NCI-H1092 treated with DMSO at 0.1 percent for 48 hours (cell line): ENCODE measurements at regions not wholly inside any gene's neighbourhood (a gene's known extent, or its start where the extent isn't known, plus 50 kb on each side); places are given as distances from the start of the nearest gene placed in this dataset.
"Not testable (repeated sequence)": the region's sequence is repeated elsewhere in the genome, so short reads cannot be mapped to it uniquely, and the experiment has no call there.

Source experiments
- DNase-seq: peaks from one replicate; lab custom pipeline; 2025; lab: John Stamatoyannopoulos, UW

DNA sequence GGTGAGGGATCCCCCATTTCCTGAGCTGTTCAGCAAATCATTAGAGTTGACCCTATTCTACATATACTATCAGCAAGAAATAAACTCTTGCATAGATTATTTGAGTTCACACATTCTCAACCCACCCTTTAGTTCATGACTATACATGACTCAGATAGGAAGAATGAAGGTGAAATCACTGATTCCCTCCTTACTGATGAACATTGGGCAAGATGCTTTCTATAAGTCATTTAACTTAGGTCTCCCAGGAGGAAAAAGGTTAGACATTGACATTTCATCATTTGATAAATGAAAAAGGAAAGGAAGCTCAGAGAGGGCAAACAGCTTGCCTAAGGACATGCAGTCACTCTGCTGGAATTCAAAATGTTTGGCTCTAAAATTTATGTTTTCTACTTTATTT lies 408.0 kb downstream of the TMEM182 start:
- DNase-seq = no peak

DNA sequence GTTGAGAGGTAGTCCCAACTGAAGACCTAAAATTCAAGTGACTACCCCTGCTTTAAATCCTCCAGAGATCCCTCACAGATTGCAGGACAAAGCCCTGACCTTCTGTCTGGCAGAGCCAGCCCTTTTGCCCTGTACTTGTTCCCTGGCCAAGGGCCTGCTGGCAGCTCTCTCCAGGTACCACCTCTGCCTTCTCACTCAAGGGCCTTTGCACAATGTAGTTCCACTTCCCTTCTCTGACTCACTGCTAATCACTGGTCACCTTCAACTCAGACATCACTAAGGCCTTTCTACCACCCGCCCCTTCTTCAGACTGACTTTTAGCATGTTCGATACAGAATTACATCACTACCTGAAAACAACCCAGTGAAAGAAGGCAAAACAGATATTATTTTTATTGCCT lies 411.0 kb downstream of the TMEM182 start:
- no peak for DNase-seq

DNA sequence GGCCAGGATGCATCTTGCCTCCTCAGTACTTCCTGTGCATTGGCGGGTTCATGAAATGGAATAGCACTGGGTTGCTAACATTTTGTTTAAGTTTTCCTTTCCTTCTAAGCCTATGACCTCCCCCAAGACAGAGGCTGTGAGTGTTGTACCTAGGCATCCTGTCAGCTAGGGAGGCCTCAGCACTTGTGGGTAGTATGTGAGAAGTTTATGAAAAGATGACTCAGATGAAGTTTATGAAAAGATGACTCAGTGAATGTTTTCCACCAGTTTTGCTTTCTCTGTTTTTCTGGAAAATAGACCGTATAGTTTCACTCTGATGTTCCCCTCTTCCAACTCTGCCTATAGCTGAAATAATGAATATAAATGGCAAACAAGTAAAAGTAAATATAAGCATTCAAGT lies 412.9 kb downstream of the TMEM182 start:
- DNase-seq = no peak

DNA sequence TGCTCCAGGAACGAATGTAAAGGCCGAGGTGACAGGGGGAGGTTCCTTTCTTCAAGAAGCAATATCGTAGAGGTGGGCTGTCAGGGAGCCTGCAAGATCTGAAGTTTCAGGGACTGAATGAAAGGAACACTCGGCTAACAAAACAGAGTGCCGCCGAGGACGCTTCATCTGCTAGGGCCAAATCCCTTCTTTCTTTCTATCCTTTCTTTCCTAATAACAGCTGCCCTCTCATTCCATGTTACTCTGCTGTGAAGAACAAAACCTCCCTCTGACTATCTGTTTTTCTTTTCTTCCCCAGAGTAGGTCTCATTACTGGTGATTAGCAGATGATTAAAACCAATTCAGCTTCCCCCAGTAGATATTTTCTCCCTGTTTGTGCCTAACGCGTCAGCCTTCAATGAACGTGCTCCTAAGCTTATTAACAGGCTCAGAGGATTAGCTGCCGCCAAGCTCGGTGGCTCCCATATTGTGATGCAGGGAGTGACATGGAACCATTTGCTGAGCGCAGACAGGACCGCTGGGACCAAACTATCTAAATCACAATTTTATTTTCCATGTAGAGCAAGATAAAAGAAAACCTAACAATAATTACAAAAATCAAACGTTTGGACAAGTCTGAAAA lies 414.6 kb downstream of the TMEM182 start:
- no peak for DNase-seq

DNA sequence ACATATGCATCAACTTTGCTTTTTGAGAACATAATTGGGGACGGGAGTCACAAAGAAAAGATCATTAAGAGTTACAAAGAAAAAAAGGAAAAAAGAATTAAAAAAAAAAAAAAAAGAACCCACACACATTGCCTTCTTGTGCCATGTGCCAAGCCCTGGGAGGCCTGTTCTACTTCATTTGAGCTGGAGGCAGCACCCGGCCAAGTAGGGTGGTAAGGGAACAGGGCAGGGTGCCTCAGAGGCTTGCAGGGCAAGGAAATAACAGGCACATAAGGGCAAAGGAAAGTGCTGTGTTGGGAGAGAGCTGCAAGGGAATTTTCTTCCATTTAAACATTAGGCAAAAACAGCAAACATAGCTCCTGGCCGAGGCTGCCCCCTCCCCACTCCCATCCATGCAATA lies 418.0 kb downstream of the TMEM182 start:
- no peak for DNase-seq

DNA sequence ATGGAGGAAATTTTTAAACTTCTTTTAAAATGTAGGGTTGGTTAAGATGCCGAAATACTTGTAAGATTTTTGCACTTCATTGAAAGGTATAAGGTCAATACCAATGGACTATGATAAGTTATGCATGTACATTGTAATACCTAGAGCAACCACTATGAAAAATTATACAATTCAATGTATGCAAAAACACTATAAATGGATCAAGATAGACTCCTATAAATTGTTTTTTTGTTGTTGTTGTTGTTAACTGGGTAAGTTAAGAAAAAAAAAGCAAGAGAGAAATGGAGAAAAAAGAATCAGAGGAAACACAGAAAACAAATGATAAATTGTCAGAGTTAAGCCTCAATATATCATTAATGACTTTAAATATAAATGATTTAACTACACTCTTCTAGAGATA lies 421.2 kb downstream of the TMEM182 start:
- DNase-seq = no peak

DNA sequence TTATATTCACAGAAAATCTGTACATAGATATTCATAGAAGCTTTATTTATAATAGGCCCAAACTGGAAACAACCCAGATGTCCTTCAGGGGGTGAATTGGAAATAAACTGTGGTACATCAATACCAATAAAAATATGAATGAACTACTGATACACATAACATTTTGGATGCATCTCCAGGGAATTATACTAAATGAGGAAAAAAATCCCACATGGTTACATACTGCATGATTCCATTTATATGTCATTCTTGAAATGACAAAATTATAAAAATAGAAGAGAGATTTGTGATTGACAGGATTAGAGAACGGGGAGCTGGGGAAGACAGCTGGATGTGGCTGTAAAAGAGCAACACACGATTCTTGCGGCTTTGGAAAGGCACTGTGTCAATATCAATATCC lies 435.0 kb downstream of the TMEM182 start:
- no peak for DNase-seq

DNA sequence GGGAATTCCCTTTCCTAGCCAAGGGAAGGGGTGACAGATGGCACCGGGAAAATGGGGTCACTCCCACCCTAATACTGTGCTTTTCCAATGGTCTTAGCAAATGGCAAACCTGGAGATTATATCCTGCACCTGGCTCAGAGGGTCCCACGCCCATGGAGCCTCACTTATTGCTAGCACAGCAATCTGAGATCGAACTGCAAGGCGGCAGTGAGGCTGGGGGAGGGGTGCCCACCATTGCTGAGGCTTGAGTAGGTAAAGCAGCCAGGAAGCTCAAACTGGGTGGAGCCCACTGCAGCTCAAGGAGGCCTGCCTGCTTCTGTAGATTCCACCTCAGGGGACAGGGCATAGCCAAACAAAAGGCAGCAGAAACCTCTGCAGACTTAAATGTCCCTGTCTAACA lies 438.9 kb downstream of the TMEM182 start:
- not testable (repeated sequence) for DNase-seq

DNA sequence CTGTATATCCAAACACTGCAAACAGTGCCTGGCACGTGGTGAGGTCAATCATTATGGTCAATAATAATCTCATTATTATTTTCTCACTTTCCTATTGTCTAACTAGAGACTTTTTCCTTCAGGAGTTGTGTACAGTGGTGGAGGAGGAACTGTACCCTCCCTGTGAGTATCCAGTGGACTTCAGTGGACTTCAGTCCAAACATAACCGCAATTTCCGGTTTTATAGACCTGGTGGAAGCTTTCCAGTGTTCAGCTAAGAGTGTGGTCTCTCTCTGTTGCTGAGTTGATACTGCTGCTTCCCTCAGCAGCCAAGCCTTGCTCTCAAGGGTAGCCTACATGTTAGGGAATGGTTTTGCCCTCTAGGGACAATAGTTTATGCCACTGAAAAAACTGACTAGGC lies 447.1 kb downstream of the TMEM182 start:
- no peak for DNase-seq

DNA sequence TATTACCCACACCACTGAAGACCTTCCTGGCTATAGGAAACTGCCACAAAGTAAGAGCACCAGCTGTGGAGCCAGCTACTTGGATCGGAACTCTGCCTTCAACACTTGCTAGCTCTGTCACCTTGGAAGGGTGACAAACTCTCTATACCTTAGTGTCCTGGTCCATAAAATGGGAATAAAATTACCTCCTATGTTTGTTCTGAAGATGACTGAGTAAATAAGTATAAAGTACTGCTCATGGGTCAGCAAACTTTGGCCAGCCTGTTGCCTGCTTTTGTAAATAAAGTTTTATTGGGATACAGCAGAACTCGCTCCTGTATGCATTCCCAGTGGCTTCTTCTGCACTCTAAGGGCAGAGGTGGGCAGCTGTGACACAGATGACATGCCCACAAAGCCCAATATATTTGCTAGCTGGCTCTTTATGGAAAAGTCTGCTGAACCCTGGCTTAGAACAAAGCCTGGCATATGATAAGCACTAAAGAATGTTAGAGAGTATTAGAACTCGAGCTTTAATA lies 451.3 kb downstream of the TMEM182 start:
- no peak for DNase-seq

DNA sequence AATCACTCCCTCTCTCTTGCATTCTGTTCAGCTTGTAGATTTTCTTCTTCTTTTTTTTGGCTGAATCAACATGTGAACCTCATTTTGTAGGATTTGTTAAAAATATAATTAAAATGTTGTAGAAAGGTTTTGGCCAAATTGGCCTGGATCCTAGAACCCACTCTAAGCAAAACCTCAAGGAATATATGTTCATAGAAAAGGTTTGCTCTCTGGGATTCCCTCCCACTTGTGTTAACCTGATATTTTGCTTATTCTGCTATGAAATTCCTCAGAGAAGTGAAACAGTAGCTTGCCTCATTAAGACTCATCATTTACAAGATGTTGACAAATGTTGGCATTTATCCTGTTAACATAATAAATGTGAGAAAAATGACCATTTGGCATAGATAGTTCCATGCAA lies 456.7 kb downstream of the TMEM182 start:
- no peak for DNase-seq

DNA sequence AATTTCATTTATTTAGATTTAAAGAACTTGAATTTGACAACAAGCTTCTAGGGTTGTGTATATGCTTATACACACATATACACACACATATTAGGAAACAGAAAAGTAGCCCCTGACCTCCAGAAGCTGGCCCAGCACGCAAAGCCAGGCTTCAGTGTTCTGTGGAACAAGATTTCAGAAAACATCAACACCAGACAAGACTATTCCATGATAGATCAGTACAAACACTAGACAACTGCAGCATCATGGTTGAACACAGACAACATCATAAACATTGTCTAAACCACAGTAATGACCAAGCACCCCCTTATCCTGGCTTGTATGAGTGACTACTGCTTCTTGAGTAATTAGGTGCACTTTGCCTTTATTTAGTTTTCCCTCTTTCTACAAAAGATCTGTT lies 457.6 kb downstream of the TMEM182 start:
- no peak for DNase-seq

DNA sequence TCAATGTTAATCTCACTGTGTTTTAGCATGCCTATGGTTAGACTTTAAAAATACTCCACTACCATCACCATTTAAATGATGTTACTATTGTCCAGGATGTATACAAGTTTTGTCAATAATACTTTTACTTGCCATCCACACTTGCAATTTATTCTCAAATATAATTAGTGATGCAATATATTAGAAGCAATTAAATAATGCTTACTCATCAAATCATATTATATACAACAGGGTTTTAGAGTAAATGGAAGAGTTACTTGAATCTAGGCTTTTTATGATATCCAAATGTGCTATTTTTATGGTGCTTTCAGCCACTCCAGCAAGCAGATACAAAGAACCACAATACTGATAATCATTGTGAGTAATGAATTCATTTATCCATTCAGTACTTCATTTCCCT lies 461.1 kb downstream of the TMEM182 start:
- DNase-seq = no peak

DNA sequence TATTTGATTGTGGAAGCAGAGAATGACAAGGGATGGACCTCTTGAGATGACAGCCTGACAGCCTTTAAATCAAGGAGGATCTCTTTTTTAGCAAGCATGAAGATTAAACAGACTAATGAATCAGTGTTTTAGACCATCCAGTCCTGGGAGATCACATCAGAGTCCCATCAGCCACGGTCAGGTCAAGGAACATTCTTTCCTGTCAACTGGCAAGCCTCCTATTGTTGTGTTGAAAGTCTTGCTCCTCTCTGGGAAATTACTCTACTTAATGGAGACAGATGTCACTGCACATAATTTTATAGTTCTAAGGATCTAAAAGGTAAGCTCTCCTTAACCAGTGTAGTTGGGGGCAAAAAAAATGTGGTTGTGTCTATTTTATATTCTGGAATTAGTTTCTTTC lies 469.0 kb downstream of the TMEM182 start:
- DNase-seq = no peak

DNA sequence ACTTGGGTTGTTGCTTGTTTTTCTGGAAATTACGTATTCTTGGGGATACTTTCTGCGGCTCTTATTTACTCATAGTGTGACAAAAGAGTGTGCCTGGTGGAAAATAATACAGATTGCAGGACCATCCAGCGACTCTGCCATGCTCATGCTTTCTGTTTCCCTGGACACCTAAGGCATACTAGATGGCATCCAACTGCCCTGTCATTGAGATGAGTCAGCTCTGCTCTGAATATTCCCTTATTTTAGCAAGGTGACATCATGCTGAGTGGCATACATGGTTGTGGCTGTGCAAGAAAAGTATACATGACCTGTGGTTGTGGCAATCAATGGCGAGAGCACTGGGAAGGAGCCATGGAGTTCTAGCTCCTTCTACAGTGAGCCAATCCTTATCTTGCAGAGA lies 471.0 kb downstream of the TMEM182 start:
- no peak for DNase-seq

DNA sequence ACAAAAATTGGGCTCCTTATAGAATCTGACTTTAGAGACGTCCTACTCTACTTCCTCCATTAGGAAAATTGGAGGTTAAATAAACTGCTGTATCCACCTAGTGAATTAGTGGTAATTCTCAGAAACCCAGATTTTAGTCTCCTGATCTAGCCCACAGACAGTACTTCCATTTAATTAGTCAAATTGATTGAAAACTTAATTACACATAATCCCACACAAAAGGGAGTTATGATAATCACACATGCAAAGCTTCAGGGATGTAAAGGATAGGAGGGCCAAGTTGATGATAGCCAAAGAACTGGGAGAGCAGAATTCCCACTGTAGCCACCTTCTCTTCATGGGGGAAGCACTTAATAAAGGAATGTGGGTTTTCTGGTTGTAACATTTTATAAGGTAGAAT lies 471.9 kb downstream of the TMEM182 start:
- DNase-seq = no peak

DNA sequence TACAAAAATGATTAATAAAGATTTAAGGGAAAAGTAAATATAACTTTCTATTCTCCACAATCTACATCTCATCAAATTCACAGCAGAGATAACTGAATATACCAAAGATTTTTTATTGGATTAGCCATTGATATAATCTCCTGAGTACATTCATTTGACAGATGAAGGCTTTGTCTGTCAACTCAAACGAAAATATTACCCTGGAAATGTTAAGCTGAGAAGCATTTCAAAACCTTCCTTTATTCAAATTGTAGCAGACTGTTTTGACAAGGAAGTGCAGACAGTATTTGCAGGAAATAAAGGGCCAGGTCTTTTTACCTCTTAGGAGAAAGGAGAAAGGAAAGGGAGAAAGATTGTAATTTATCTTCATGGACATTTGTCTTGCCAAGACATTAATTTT lies 473.5 kb downstream of the TMEM182 start:
- DNase-seq = no peak

DNA sequence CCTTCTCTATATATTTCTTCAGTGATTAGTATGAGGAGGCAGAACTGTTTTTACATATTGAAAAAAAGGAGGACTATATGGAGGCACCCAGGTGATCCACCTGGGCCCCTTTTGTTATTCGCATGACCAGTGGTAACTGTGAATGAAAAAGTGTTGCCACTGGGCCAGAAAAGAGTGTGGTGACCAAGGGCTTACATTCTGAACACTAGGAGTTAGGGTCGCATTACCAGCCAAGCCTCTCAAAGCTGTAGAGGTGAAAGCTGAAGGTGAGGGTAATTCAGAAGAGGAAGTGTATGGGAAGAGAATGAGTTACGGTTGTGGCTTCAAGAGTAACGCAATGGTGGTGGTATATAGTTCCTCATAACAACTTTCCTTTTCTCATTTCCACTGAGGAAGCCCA lies 487.6 kb downstream of the TMEM182 start:
- no peak for DNase-seq

DNA sequence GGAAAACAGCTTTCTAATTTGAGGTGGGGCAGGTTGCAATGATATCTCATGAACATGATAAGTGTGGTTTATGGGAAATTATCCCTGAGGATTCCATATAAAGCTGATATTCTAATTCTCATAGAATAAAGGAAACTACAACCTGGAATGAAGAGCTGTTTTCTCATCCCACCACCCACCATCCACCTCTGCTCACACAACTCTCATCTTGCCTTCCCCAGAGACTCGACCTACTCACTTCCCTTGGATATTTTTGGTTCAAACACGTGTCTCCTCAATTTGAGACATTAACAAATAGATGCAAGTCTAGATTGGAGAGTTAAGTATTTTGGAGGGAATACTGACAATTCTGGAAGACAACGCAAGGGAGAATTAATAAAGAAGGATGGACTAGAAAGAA lies 490.9 kb downstream of the TMEM182 start:
- no peak for DNase-seq

DNA sequence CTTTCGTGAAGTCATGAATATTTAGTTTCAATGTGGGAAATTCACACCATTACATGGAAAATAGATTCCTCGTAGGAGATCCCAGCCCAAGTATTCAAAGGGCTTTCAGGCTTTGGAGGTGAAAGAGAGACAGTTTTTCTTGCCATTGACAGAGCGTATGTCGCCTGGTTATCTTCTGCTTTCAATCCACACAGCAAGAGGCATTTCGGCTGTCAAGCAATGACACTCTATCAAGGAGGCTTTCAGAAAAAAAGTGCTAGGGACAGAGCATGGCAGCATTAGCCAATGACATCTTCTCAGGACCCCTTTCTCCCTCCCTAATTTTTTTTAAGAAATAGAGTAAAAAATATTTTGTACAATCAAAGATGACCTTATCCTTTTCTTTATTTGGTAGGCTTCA lies 492.8 kb downstream of the TMEM182 start:
- no peak for DNase-seq

DNA sequence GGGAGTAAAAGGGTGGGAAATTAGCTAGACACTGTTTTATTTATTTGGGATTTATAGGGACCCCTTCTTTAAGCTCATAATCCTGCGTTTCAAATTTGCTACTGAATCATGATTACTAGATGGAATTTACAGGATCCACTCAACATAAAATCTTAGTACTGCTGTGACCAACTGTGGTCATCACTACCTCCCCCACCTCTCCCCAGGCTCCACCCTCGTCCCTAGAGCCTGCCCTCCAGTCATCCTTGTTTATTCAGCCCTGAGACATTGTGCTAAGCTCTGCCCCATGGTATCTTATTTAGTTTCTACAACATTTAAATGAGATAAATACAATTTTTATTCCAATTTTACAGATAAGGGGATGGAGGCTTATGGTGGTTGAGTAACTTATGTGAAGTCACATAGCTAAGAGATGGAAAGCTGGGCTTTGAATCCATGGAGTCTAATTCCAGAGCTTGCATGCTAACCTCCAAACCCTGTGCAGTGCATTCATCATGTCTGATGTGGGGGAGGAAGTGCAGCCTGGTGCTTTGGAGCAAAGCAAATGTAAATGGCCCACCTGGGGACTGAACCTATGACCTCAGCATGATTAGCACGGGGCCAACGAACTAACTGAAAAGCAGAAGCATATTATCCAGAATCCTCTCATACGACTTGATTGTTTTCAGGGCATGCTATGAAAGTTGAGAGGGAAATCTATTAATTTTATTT lies 502.4 kb downstream of the TMEM182 start:
- no peak for DNase-seq

DNA sequence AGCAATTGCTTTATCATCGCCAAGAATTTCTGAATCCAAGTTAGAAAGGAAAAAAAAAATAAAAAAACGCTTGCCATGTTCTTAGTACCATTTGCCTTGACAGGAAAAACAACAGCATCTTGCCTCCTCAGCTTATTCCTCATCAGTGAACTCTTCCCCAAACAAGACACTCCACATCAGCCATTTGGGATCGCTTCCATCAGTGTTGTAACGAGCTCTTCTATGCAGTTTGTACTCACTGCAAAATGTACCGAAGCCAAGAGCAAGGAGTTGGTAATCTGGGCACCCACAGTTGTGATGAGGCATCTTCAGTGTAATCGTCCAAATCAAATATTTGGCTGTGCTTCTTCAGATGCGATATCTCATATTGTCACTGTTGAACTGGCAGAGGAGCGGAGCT lies 503.7 kb downstream of the TMEM182 start:
- DNase-seq = no peak

DNA sequence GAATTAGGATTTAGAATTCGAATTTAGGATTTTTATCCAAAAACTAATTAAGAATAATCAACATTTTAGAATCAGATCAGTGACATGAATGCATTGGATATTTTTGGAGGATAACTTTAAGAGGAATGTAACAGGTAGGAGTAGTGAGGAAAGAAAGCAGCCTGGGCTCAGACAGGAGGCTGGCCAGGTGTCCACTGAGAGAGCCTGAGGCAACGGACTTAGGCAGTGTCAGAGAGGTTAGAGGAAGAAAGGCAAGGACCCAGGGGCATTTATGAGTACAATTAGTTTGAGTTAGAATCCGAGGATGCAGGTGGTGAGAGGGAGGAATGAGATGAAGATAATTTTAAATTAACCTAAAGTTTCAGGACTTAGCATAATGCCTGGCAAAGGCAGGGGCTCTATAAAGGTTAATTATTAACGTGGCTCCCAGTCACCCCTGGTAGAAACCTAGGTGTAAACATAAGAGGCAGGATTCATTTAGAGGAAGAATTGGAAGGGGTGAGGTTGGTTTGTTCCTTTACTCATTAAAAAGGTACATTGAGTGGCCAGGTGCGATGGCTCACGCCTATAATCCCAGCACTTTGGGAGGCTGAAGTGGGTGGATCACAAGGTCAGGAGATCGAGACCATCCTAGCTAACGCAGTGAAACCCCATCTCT lies 507.1 kb downstream of the TMEM182 start:
- DNase-seq = no peak
